ENCODE measurements at regions not wholly inside any gene's neighbourhood (a gene's known extent, or its start where the extent isn't known, plus 50 kb on each side); places are given as distances from the start of the nearest gene placed in this dataset.

GRCh38 chr2:239747274-239747673, 277.9 kb downstream of the NDUFA10 start:
- TF ChIP-seq CTCF (IDR thresholded peaks at IDR 0.05 in 2 of 3, conservative IDR thresholded peaks at IDR 0.05 in 1 of 3; ENCODE audit: control insufficient read depth in 2 of 3, extremely low read depth in 1 of 3, insufficient read depth in 1 of 3, low read depth in 3 of 3, low read length in 3 of 3) (no peak), EP300 (IDR thresholded peaks at IDR 0.05; ENCODE audit: borderline replicate concordance in 1 of 2, control insufficient read depth in 1 of 2, low read depth in 2 of 2, low read length in 2 of 2) (no peak), POLR2A (IDR thresholded peaks at IDR 0.05; ENCODE audit: low read depth, low read length) (no peak), TCF7 (IDR thresholded peaks at IDR 0.05; ENCODE audit: borderline replicate concordance) (no peak), CHD2 (IDR thresholded peaks at IDR 0.05; ENCODE audit: borderline replicate concordance, low read depth, low read length) (no peak)

Measured in GM12878 (cell line).